ENCODE measurements at regions not wholly inside any gene's neighbourhood (a gene's known extent, or its start where the extent isn't known, plus 50 kb on each side); places are given as distances from the start of the nearest gene placed in this dataset.

GRCh38 chr3:190728574-190729246, 133.8 kb downstream of the GMNC start:
- no peaks in the 10 kb centered on the region for H3K9me2 ChIP-seq (replicated peaks; ENCODE audit: insufficient read depth, low read length)
- TF ChIP-seq EZH2 (optimal IDR thresholded peaks at IDR 0.05; ENCODE audit: low read depth, low read length) (no peak), EZH2phosphoT487 (IDR thresholded peaks at IDR 0.05; ENCODE audit: low read length) (no peak), CTCF (IDR thresholded peaks at IDR 0.05; ENCODE audit: low read length) (no peak)
- H2AFZ ChIP-seq (ENCODE audit: low read length) = no peak overlapping the region
- no peaks in the 10 kb centered on the region for H3F3A ChIP-seq (ENCODE audit: insufficient read depth, low read length)
- H3K4me2 ChIP-seq (ENCODE audit: low read depth, low read length) = no peak overlapping the region
- H3K9ac ChIP-seq (ENCODE audit: low read length) = no peak overlapping the region
- no peaks in the 10 kb centered on the region for H3K79me2 ChIP-seq (ENCODE audit: low read length)
- no peaks in the 10 kb centered on the region for H3K27me3 ChIP-seq (replicated peaks; ENCODE audit: insufficient read depth, low read length)
- no peak overlapping the region for H3K4me3 ChIP-seq (ENCODE audit: low read length)
- H3K27ac ChIP-seq (ENCODE audit: low read length) = no peak overlapping the region
- H4K20me1 ChIP-seq (ENCODE audit: insufficient read depth, low read length) = no peaks in the 10 kb centered on the region
- H3K36me3 ChIP-seq (replicated peaks; ENCODE audit: insufficient read depth, low read length) = no peaks in the 10 kb centered on the region
- no peak for DNase-seq
- no peaks in the 10 kb centered on the region for H3K4me1 ChIP-seq (ENCODE audit: low read length)
- no peaks in the 10 kb centered on the region for H3K9me3 ChIP-seq (replicated peaks; ENCODE audit: insufficient read depth, low read length)

- H3K4me1 ChIP-seq (ENCODE audit: low read length) = no peaks in the 10 kb centered on the region
- no peaks in the 10 kb centered on the region for H3K36me3 ChIP-seq (replicated peaks; ENCODE audit: insufficient read depth, low read length)
- H3K27me3 ChIP-seq (replicated peaks; ENCODE audit: insufficient read depth, low read length) = no peaks in the 10 kb centered on the region
- H3K9me2 ChIP-seq (replicated peaks; ENCODE audit: insufficient read depth, low read length) = no peaks in the 10 kb centered on the region
- no peaks in the 10 kb centered on the region for H3F3A ChIP-seq (ENCODE audit: insufficient read depth, low read length)
- H3K4me2 ChIP-seq (ENCODE audit: low read depth, low read length) = no peak overlapping the region
- H2AFZ ChIP-seq (ENCODE audit: low read length) = no peak overlapping the region
- H4K20me1 ChIP-seq (ENCODE audit: insufficient read depth, low read length) = no peaks in the 10 kb centered on the region
- no peak overlapping the region for H3K27ac ChIP-seq (ENCODE audit: low read length)
- no peak overlapping the region for H3K9ac ChIP-seq (ENCODE audit: low read length)
- no peaks in the 10 kb centered on the region for H3K9me3 ChIP-seq (replicated peaks; ENCODE audit: insufficient read depth, low read length)
- no peaks in the 10 kb centered on the region for H3K79me2 ChIP-seq (ENCODE audit: low read length)
- TF ChIP-seq CTCF (IDR thresholded peaks at IDR 0.05; ENCODE audit: low read length) = no peak
- TF ChIP-seq EZH2 (optimal IDR thresholded peaks at IDR 0.05; ENCODE audit: low read depth, low read length) = no peak
- TF ChIP-seq EZH2phosphoT487 (IDR thresholded peaks at IDR 0.05; ENCODE audit: low read length) = no peak
- DNase-seq = no peak
- no peak overlapping the region for H3K4me3 ChIP-seq (ENCODE audit: low read length)
Measured at GRCh38 chr3:190722181-190722905, 140.2 kb downstream of the GMNC start.

GRCh38 chr3:190721330-190721729, 141.2 kb downstream of the GMNC start:
- Histone ChIP-seq H3K79me2 (ENCODE audit: low read length) (no peaks in the 10 kb centered on the region), H3K36me3 (replicated peaks; ENCODE audit: insufficient read depth, low read length) (no peaks in the 10 kb centered on the region), H3F3A (ENCODE audit: insufficient read depth, low read length) (no peaks in the 10 kb centered on the region), H4K20me1 (ENCODE audit: insufficient read depth, low read length) (no peaks in the 10 kb centered on the region), H3K9ac (ENCODE audit: low read length) (no peak overlapping the region), H3K27ac (ENCODE audit: low read length) (no peak overlapping the region), H3K4me2 (ENCODE audit: low read depth, low read length) (no peak overlapping the region), H3K4me3 (ENCODE audit: low read length) (no peak overlapping the region), H3K27me3 (replicated peaks; ENCODE audit: insufficient read depth, low read length) (no peaks in the 10 kb centered on the region), H3K9me2 (replicated peaks; ENCODE audit: insufficient read depth, low read length) (no peaks in the 10 kb centered on the region), H3K4me1 (ENCODE audit: low read length) (no peaks in the 10 kb centered on the region), H3K9me3 (replicated peaks; ENCODE audit: insufficient read depth, low read length) (no peaks in the 10 kb centered on the region), H2AFZ (ENCODE audit: low read length) (no peak overlapping the region)
- no peak for DNase-seq
- TF ChIP-seq EZH2 (optimal IDR thresholded peaks at IDR 0.05; ENCODE audit: low read depth, low read length) (no peak), CTCF (IDR thresholded peaks at IDR 0.05; ENCODE audit: low read length) (no peak), EZH2phosphoT487 (IDR thresholded peaks at IDR 0.05; ENCODE audit: low read length) (no peak)
